ENCODE measurements at regions not wholly inside any gene's neighbourhood (a gene's known extent, or its start where the extent isn't known, plus 50 kb on each side); places are given as distances from the start of the nearest gene placed in this dataset.
A peak's percentile ranks its signal among the peaks of the same experiment; 100 is the strongest.

DNA sequence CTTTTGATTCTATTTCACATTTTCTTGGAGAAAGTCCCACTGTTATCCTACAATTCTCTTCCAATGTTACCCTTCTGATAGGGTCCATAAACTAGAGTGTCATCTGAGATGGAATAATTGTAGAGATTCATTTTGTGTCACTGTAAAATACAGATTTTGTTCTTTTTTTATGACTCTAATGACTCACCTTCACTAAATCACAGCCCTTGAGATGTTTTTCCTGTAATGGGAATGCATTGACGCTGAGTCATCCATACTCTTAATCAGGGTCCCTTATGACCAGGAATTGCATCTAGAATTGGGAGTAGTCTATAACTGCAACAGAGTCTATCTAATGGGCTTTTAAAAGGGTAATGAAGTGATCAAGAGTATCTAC lies 315.5 kb downstream of the TGFB2 start:
- in situ Hi-C loops (cut with MboI; ENCODE audit: low pct_unique_long_range_greater_than_20kb in 2 of 9, low sequenced_read_pairs in 9 of 9, unreplicated experiment in 9 of 9) = no loop called here
- Histone ChIP-seq H3K27ac (no peak overlapping the region), H3K4me3 (no peak overlapping the region), H3K4me1 (replicated peaks in 1 of 2) (peaks cover 16% of the 10 kb centered on the region in 2 donors)
- 0 to 100% (median 52%) methylated on average over 1 of the region's 1 CpG; no CpG with 5 or more reads in 2 of the 10 experiments for WGBS, 10 experiments
- ATAC-seq (replicated peaks in 6 of 8) = peak in 7 of 8 experiments; percentile 82 to 97 (median 94)

DNA sequence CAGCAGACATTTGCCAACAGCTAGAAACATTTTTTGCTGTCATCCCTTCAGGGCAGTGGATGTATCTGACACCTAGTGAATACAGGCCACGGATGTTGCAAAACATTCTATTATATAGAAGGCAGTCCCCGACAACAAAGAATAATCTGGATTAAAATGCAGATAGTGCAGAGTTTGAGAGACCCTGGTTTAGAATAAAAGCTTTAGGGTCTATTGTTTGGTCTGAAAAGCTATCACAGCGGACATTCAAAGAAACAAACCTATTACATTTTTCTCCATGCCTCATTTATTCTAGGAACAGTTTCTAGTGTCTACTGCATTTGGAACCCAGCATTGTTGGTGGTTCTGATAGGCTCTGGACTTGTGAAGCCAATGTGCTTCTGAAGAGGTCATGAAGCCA lies 316.3 kb downstream of the TGFB2 start:
- WGBS, 10 experiments = 52 to 100% (median 60%) methylated on average over 1 to 3 of the region's 3 CpGs; no CpG with 5 or more reads in 1 of the 10 experiments
- H3K27ac ChIP-seq = no peak overlapping the region

DNA sequence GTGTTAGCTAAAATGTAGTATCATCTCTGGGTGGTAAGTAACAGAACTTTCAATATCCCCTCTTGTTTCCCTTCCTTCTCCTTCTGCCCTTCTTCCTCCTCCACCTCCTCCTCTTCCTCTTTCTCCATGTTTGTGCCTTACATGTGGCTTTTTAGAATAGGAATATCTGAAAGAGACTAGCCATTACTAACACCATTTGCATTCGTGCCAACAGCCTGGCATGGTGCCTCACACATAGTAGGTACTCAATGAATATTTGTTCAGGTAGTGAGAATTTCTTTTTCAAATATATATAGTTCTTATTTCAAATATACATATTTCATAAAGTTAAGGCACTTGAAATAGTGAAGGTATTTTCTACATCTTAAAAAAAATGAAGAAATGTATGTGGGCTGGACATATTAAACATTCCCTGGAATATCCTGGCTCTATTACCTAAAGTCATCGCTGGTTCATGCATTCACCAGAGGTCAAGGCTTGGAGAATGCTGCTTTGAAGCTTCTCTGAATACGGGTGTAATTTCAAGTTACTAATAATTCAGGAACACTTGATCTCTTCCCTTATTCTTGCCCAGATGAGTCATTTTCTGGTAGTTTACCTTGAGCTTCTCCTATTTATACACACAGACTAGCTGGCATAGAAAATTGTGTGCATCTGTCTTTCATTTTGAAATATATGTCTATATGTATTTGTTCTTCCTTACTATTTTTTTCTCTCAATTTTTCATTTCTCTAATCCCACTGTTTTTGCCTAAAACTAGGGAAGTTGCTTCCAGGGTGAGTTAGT lies 319.4 kb downstream of the TGFB2 start:
- Histone ChIP-seq H3K4me3 (no peak overlapping the region), H3K27ac (no peak overlapping the region), H3K4me1 (replicated peaks in 1 of 2) (peaks cover 12 to 22% of the 10 kb centered on the region in 2 donors)
- 6 to 100% (median 79%) methylated on average over 1 to 3 of the region's 3 CpGs; no CpG with 5 or more reads in 2 of the 10 experiments for WGBS, 10 experiments
- in situ Hi-C loops (cut with MboI; ENCODE audit: low pct_unique_long_range_greater_than_20kb in 2 of 9, low sequenced_read_pairs in 9 of 9, unreplicated experiment in 9 of 9) = no loop called here
- ATAC-seq (replicated peaks in 6 of 8) = peak in 2 of 8 experiments; percentile 27 to 42

More for the DNA sequence above, 316.3 kb downstream of the TGFB2 start:
- in situ Hi-C loops (cut with MboI; ENCODE audit: low pct_unique_long_range_greater_than_20kb in 2 of 9, low sequenced_read_pairs in 9 of 9, unreplicated experiment in 9 of 9) = no loop called here
- Histone ChIP-seq H3K4me1 (replicated peaks in 1 of 2) (peaks cover 12 to 16% of the 10 kb centered on the region in 2 donors), H3K4me3 (no peak overlapping the region)
- ATAC-seq (replicated peaks in 6 of 8) = peak in 4 of 8 experiments; percentile 1 to 46 (median 18)

DNA sequence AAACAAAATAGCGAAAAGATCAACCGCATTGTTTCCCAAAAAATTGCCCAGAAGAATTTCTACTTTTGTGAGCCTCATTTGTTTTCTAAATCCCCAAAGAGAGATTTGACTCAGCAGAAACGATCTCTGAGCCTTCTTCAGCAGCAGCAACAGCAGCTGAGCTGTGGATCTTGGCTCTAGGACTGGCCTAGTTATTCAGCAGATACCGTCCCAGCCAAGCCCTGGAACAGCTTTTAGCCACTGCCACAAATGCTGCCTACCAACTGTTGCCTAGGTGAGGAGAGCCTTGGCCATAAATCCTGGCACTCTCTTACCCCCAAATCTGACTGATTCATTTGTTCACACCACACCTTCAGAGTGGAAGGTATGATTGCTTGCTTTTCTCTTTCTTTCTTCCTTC lies 320.1 kb downstream of the TGFB2 start:
- no peak overlapping the region for H3K4me3 ChIP-seq
- H3K4me1 ChIP-seq (replicated peaks in 1 of 2) = peaks cover 12 to 22% of the 10 kb centered on the region in 2 donors
- no peak overlapping the region for H3K27ac ChIP-seq
- WGBS, 10 experiments = 19 to 100% (median 83%) methylated on average over 2 to 4 of the region's 4 CpGs
- ATAC-seq (replicated peaks in 6 of 8) = peak in 3 of 8 experiments; percentile 51 to 64 (median 53)
- in situ Hi-C loops (cut with MboI; ENCODE audit: low pct_unique_long_range_greater_than_20kb in 2 of 9, low sequenced_read_pairs in 9 of 9, unreplicated experiment in 9 of 9) = no loop called here

DNA sequence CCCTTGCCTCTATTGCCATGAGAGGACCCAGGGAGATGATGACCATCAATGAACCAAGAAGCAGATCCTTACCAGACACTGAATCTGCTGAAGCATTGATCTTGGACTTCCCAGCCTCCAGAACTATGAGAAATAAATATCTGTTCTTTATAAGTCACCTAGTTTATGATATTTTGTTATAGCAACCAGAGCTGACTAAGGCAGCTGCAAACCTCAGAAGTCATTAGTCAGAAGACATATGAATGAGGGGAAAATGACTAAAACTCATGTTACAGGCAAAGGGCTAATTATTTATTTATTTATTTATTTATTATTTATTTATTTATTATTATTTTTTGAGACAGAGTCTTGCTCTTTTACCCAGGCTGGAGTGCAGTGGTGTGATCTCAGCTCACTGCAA lies 321.1 kb downstream of the TGFB2 start:
- no peak overlapping the region for H3K27ac ChIP-seq
- no peak for ATAC-seq (replicated peaks in 6 of 8)
- in situ Hi-C loops (cut with MboI; ENCODE audit: low pct_unique_long_range_greater_than_20kb in 2 of 9, low sequenced_read_pairs in 9 of 9, unreplicated experiment in 9 of 9) = no loop called here
- no peak overlapping the region for H3K4me3 ChIP-seq
- peaks cover 5 to 11% of the 10 kb centered on the region in 2 donors for H3K4me1 ChIP-seq (replicated peaks in 1 of 2)

DNA sequence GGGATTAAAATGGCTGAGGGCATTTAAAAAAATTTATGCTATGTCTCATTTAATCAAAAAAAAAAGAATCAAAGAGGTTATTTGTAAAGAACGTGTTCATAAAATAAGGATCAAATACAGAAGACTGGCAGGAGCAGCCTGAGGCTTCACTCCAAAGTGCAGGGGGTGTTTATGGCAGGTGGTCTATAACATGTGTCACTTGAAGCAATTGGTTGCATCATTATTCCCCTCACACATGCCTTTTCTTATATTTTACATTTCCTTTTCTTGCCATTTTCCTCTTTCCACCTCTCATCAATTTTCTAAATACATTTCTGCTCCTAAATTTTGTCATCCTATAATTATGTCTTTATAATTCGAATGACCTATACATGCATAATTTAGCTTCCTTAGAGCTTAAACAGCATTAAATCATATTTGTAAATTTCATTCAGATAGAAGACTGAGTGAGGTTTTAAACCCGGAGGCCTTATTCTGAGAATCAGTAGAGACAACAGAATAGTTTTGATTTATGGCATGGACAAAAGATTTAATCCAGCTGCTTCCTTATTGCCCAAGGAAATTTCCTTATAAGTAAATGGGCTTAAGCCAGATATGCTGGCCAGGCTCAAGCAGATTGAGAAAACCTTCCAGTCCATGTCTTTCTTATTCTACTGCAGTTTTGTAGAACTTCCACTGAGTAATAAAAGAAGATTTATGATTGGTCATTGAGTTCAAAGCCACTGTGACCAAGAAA lies 322.8 kb downstream of the TGFB2 start:
- Histone ChIP-seq H3K27ac (no peak overlapping the region), H3K4me3 (no peak overlapping the region)

DNA sequence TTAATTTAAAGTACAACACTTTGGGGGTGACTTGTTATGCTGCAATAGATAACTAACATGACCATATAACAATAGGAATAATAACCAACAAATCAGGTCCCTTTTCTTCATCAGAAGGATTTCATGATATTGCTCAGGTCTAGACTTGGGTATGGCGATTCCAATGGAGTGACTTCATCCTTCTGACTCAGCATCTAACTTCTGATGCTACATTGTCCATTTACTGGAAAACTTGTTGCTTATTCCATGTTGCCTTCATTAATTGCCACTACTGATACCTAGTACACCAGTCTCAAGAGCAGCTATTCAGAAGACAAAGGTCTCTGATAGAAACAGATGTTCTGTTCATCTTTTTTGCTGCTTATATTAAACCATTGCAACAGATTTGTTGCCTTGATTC lies 324.3 kb downstream of the TGFB2 start:
- Histone ChIP-seq H3K4me1 (replicated peaks in 1 of 2) (peaks cover 5 to 6% of the 10 kb centered on the region in 2 donors), H3K27ac (no peak overlapping the region), H3K4me3 (no peak overlapping the region)
- WGBS, 10 experiments = 29 to 100% (median 90%) methylated on average over 1 of the region's 1 CpG; no CpG with 5 or more reads in 3 of the 10 experiments
- in situ Hi-C loops (cut with MboI; ENCODE audit: low pct_unique_long_range_greater_than_20kb in 2 of 9, low sequenced_read_pairs in 9 of 9, unreplicated experiment in 9 of 9) = no loop called here
- no peak for ATAC-seq (replicated peaks in 6 of 8)

More for the DNA sequence above, 322.8 kb downstream of the TGFB2 start:
- in situ Hi-C loops (cut with MboI; ENCODE audit: low pct_unique_long_range_greater_than_20kb in 2 of 9, low sequenced_read_pairs in 9 of 9, unreplicated experiment in 9 of 9) = no loop called here
- ATAC-seq (replicated peaks in 6 of 8) = peak in 2 of 8 experiments; percentile 45 to 78
- 12 to 93% (median 73%) methylated on average over 2 to 3 of the region's 3 CpGs for WGBS, 10 experiments
- H3K4me1 ChIP-seq (replicated peaks in 1 of 2) = peaks cover 5 to 6% of the 10 kb centered on the region in 2 donors

DNA sequence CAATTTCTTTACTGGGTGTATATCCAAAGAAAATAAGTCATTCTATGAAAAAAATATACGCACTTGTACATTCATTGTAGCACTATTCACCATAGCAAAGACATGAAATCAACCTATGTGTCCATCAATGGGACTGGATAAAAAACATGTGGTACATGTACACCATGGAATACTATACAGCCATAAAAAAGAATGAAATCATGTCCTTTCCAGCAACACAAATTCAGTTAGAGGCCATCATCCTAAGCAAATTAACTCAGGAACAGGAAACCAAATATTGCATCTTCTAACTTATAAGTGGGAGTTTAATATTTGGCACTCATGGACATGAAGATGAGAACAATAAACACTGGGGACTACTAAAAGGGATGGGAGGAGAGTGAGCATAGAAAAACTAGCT lies 325.7 kb downstream of the TGFB2 start:
- ATAC-seq (replicated peaks in 6 of 8) = no peak
- in situ Hi-C loops (cut with MboI; ENCODE audit: low pct_unique_long_range_greater_than_20kb in 2 of 9, low sequenced_read_pairs in 9 of 9, unreplicated experiment in 9 of 9) = no loop called here
- Histone ChIP-seq H3K4me1 (replicated peaks in 1 of 2) (peaks cover 5 to 6% of the 10 kb centered on the region in 2 donors), H3K27ac (no peak overlapping the region), H3K4me3 (no peak overlapping the region)
- WGBS, 10 experiments = 50 to 100% (median 92%) methylated on average over 1 of the region's 1 CpG

DNA sequence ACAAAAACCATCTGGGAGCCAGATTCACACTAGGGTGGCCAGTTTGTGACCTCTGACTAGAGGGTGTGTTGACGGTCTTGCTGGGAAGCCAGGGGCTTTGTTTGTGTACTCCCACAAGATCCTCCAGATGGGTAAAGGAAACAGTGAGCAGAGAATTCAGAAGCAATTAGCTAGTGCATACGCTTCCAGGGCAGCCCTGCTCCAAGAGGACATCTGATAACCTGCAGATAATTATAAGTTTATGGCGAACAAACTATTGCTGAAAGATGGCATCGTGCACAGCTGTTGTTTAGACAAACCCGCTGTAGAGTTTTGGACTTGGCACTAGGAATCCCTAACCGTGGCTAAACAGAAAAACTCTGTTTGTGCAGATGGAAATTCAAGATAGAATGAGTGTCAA lies 326.4 kb downstream of the TGFB2 start:
- no peak overlapping the region for H3K27ac ChIP-seq
- peak in 3 of 8 experiments; percentile 15 to 78 (median 75) for ATAC-seq (replicated peaks in 6 of 8)
- H3K4me3 ChIP-seq = no peak overlapping the region
- WGBS, 10 experiments = 4 to 85% (median 69%) methylated on average over 2 to 6 of the region's 6 CpGs; no CpG with 5 or more reads in 2 of the 10 experiments
- in situ Hi-C loops (cut with MboI; ENCODE audit: low pct_unique_long_range_greater_than_20kb in 2 of 9, low sequenced_read_pairs in 9 of 9, unreplicated experiment in 9 of 9) = no loop called here
- H3K4me1 ChIP-seq (replicated peaks in 1 of 2) = peaks cover 5 to 6% of the 10 kb centered on the region in 2 donors

DNA sequence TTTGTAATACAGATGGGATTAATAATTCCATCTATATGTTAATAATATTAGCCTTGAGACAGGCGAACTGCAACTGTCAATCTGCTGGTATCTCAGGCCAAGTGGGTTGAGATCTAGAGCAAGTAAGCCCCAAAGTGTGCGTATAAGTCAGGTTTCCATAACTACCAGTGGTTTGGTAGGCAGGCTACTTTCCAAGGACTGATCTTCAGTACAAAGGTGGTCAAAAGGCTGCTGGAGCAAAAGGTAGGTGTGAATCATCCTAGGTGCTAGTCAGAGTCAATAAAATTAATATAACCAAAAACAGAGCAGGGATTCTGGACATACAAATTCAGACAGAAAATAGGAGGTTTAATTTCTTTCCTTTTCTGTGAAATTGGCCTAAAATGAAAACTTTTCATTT lies 328.0 kb downstream of the TGFB2 start:
- Histone ChIP-seq H3K27ac (no peak overlapping the region), H3K4me1 (replicated peaks in 1 of 2) (peaks cover under 1 to 5% of the 10 kb centered on the region in 2 donors), H3K4me3 (no peak overlapping the region)
- no peak for ATAC-seq (replicated peaks in 6 of 8)
- in situ Hi-C loops (cut with MboI; ENCODE audit: low pct_unique_long_range_greater_than_20kb in 2 of 9, low sequenced_read_pairs in 9 of 9, unreplicated experiment in 9 of 9) = no loop called here
- WGBS, 10 experiments = 20 to 100% (median 71%) methylated on average over 1 to 2 of the region's 2 CpGs; no CpG with 5 or more reads in 2 of the 10 experiments

DNA sequence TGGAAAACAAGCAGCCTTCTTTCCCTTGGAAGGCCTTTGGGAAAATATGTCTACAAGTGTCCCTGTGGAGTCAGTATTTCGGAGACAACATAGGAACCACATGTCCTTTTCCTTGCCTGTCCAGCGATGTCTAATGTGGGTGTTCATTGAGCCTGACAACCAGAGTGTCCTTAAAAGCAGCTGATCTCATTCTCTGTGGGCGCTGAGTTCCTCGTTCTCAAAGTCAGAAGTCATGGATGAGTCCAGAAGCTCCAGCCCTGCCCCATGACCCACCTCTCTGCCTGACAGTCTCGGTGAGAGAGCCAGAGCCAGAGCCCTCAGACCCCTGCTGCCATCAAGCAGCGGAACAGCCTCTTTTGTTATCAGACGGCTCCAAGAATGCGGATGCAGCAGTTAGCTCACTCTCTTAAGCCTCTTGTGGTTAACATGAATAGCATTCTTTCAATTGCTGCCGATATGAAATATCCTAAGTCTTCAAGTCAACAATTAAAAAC lies 329.2 kb downstream of the TGFB2 start:
- Histone ChIP-seq H3K4me3 (no peak overlapping the region), H3K27ac (no peak overlapping the region), H3K4me1 (replicated peaks in 1 of 2) (peaks cover 0 to 5% of the 10 kb centered on the region in 2 donors)
- WGBS, 10 experiments = 0 to 75% (median 35%) methylated on average over 1 to 9 of the region's 9 CpGs; no CpG with 5 or more reads in 2 of the 10 experiments
- in situ Hi-C loops (cut with MboI; ENCODE audit: low pct_unique_long_range_greater_than_20kb in 2 of 9, low sequenced_read_pairs in 9 of 9, unreplicated experiment in 9 of 9) = no loop called here
- ATAC-seq (replicated peaks in 6 of 8) = peak in 7 of 8 experiments; percentile 49 to 87 (median 60)

DNA sequence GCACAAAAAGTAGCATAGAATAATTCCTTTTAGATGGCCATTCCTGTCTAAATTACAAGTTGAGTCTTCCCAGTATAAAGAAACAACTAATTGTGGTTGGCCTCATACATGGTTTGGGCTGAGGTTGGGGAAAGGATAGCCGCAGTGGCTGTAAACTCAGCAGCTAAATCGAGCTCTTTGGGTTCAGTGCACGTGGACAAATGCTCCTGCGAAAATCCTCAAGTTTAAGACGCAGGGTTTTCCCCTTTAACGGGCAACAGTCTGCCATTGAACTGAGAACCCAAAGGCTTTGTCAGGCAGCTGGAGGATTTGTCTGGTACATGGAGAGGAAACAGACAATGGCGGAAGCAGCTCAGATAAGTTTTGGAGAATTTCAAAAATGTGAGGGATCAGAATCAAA lies 331.9 kb downstream of the TGFB2 start:
- Histone ChIP-seq H3K4me3 (no peak overlapping the region), H3K4me1 (replicated peaks in 1 of 2) (no peaks in the 10 kb centered on the region), H3K27ac (no peak overlapping the region)
- in situ Hi-C loops (cut with MboI; ENCODE audit: low pct_unique_long_range_greater_than_20kb in 2 of 9, low sequenced_read_pairs in 9 of 9, unreplicated experiment in 9 of 9) = no loop called here
- WGBS, 10 experiments = 19 to 100% (median 70%) methylated on average over 1 to 7 of the region's 7 CpGs; no CpG with 5 or more reads in 1 of the 10 experiments
- no peak for ATAC-seq (replicated peaks in 6 of 8)

DNA sequence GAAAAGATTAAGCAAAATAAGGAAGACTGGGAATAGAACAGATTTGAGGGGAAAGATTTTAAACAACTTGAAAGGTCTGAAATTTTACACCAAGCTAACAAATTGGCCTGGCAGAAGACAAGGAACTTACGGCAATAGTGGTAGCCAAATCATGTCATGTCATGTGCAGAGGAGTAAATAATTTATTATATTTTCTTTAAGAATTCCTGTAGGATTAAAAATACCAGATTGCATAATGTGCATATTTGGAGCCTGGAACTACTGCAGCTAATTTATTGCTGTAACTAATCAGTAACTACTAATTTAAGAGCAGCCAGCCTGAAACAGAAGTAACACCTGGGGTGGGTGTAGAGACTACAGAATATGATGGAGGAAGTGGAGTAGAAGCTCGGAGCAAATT lies 334.3 kb downstream of the TGFB2 start:
- in situ Hi-C loops (cut with MboI; ENCODE audit: low pct_unique_long_range_greater_than_20kb in 2 of 9, low sequenced_read_pairs in 9 of 9, unreplicated experiment in 9 of 9) = no loop called here
- ATAC-seq (replicated peaks in 6 of 8) = no peak
- H3K27ac ChIP-seq = no peak overlapping the region

More for the DNA sequence above, 334.3 kb downstream of the TGFB2 start:
- 36 to 100% (median 83%) methylated on average over 1 to 2 of the region's 2 CpGs for WGBS, 10 experiments
- Histone ChIP-seq H3K4me3 (no peak overlapping the region), H3K4me1 (replicated peaks in 1 of 2) (no peaks in the 10 kb centered on the region)

Data from motor neuron (in vitro differentiated cells).